ENCODE measurements at regions not wholly inside any gene's neighbourhood (a gene's known extent, or its start where the extent isn't known, plus 50 kb on each side); places are given as distances from the start of the nearest gene placed in this dataset.

GRCh38 chr17:13822700-13823099 is 221.0 kb upstream of the HS3ST3A1 start:
- Histone ChIP-seq H3K79me2 (no peaks in the 10 kb centered on the region), H3K4me3 (ENCODE audit: low read depth, low read length) (no peak overlapping the region), H2AFZ (no peak overlapping the region), H3K27ac (no peak overlapping the region), H3K4me1 (no peaks in the 10 kb centered on the region), H3K4me2 (ENCODE audit: low read length) (no peak overlapping the region), H3K9me3 (ENCODE audit: control insufficient read depth, low read length) (no peaks in the 10 kb centered on the region), H3K9ac (no peak overlapping the region), H3K27me3 (ENCODE audit: control insufficient read depth, insufficient read depth, low read length) (no peaks in the 10 kb centered on the region), H3K36me3 (ENCODE audit: control insufficient read depth, insufficient read depth, low read length) (no peaks in the 10 kb centered on the region)
- no peak for TF ChIP-seq CTCF (IDR thresholded peaks at IDR 0.05)

- Histone ChIP-seq H3K79me2 (no peaks in the 10 kb centered on the region), H3K27me3 (ENCODE audit: control insufficient read depth, insufficient read depth, low read length) (no peaks in the 10 kb centered on the region), H3K9me3 (ENCODE audit: control insufficient read depth, low read length) (no peaks in the 10 kb centered on the region), H3K9ac (no peak overlapping the region), H3K36me3 (ENCODE audit: control insufficient read depth, insufficient read depth, low read length) (no peaks in the 10 kb centered on the region), H3K4me1 (no peaks in the 10 kb centered on the region), H3K4me3 (ENCODE audit: low read depth, low read length) (no peak overlapping the region), H2AFZ (no peak overlapping the region), H3K4me2 (ENCODE audit: low read length) (no peak overlapping the region), H3K27ac (no peak overlapping the region)
- TF ChIP-seq CTCF (IDR thresholded peaks at IDR 0.05): no peak
Measured at GRCh38 chr17:13825526-13826040, 223.9 kb upstream of the HS3ST3A1 start.

- H2AFZ ChIP-seq: no peak overlapping the region
- H3K9me3 ChIP-seq (ENCODE audit: control insufficient read depth, low read length): no peaks in the 10 kb centered on the region
- no peak overlapping the region for H3K4me2 ChIP-seq (ENCODE audit: low read length)
- no peak overlapping the region for H3K9ac ChIP-seq
- H3K4me3 ChIP-seq (ENCODE audit: low read depth, low read length): no peak overlapping the region
- H3K27me3 ChIP-seq (ENCODE audit: control insufficient read depth, insufficient read depth, low read length): no peaks in the 10 kb centered on the region
- H3K4me1 ChIP-seq: no peaks in the 10 kb centered on the region
- H3K79me2 ChIP-seq: no peaks in the 10 kb centered on the region
- no peaks in the 10 kb centered on the region for H3K36me3 ChIP-seq (ENCODE audit: control insufficient read depth, insufficient read depth, low read length)
- TF ChIP-seq CTCF (IDR thresholded peaks at IDR 0.05): no peak
- H3K27ac ChIP-seq: no peak overlapping the region
Measured at GRCh38 chr17:13827118-13827517, 225.4 kb upstream of the HS3ST3A1 start.

- no peaks in the 10 kb centered on the region for H3K36me3 ChIP-seq (ENCODE audit: control insufficient read depth, insufficient read depth, low read length)
- no peaks in the 10 kb centered on the region for H3K27me3 ChIP-seq (ENCODE audit: control insufficient read depth, insufficient read depth, low read length)
- H3K4me2 ChIP-seq (ENCODE audit: low read length): no peak overlapping the region
- no peak for TF ChIP-seq CTCF (IDR thresholded peaks at IDR 0.05)
- H3K4me3 ChIP-seq (ENCODE audit: low read depth, low read length): no peak overlapping the region
- no peaks in the 10 kb centered on the region for H3K79me2 ChIP-seq
- no peaks in the 10 kb centered on the region for H3K4me1 ChIP-seq
- no peak overlapping the region for H3K9ac ChIP-seq
- no peaks in the 10 kb centered on the region for H3K9me3 ChIP-seq (ENCODE audit: control insufficient read depth, low read length)
- no peak overlapping the region for H2AFZ ChIP-seq
- H3K27ac ChIP-seq: no peak overlapping the region
Measured at GRCh38 chr17:13833921-13834320, 232.2 kb upstream of the HS3ST3A1 start.

GRCh38 chr17:13835151-13835550 is 233.4 kb upstream of the HS3ST3A1 start:
- Histone ChIP-seq H2AFZ (no peak overlapping the region), H3K4me3 (ENCODE audit: low read depth, low read length) (no peak overlapping the region), H3K9me3 (ENCODE audit: control insufficient read depth, low read length) (no peaks in the 10 kb centered on the region), H3K36me3 (ENCODE audit: control insufficient read depth, insufficient read depth, low read length) (no peaks in the 10 kb centered on the region), H3K4me2 (ENCODE audit: low read length) (no peak overlapping the region), H3K27ac (no peak overlapping the region), H3K9ac (no peak overlapping the region), H3K4me1 (no peaks in the 10 kb centered on the region), H3K79me2 (no peaks in the 10 kb centered on the region), H3K27me3 (ENCODE audit: control insufficient read depth, insufficient read depth, low read length) (no peaks in the 10 kb centered on the region)
- TF ChIP-seq CTCF (IDR thresholded peaks at IDR 0.05): no peak
